HG02588 (cell line): ENCODE measurements at regions not wholly inside any gene's neighbourhood (a gene's known extent, or its start where the extent isn't known, plus 50 kb on each side); places are given as distances from the start of the nearest gene placed in this dataset.

ENCODE experiments used
- ATAC-seq: cut with Tn5 transposase; IDR thresholded peaks from one replicate; pipeline ENCODE4 v1.9.1; 2021; ENCODE audit warnings: mild to moderate bottlenecking, moderate library complexity; ENCODE audit not compliant: unreplicated experiment

GRCh38 chr18:70450426-70451253, 161.8 kb downstream of the SOCS6 start:
- no peak for ATAC-seq

GRCh38 chr18:70448588-70448987, 159.7 kb downstream of the SOCS6 start:
- no peak for ATAC-seq

- no peak for ATAC-seq
Observed at GRCh38 chr18:70446063-70446462, 157.2 kb downstream of the SOCS6 start.

GRCh38 chr18:70442933-70443332, 154.1 kb downstream of the SOCS6 start:
- ATAC-seq = no peak

- ATAC-seq = no peak
Observed at GRCh38 chr18:70432804-70433400, 144.1 kb downstream of the SOCS6 start.

GRCh38 chr18:70431203-70431624, 142.4 kb downstream of the SOCS6 start:
- ATAC-seq = no peak

- no peak for ATAC-seq
Observed at GRCh38 chr18:70430501-70431173, 141.8 kb downstream of the SOCS6 start.

GRCh38 chr18:70429847-70430500, 141.1 kb downstream of the SOCS6 start:
- no peak for ATAC-seq

- peak; percentile 99 for ATAC-seq
Observed at GRCh38 chr18:70428439-70428838, 139.6 kb downstream of the SOCS6 start.

GRCh38 chr18:70426818-70427217, 138.0 kb downstream of the SOCS6 start:
- ATAC-seq = no peak

- no peak for ATAC-seq
Observed at GRCh38 chr18:70425236-70425635, 136.4 kb downstream of the SOCS6 start.

GRCh38 chr18:70423988-70424387, 135.1 kb downstream of the SOCS6 start:
- no peak for ATAC-seq

GRCh38 chr18:70423120-70423519, 134.3 kb downstream of the SOCS6 start:
- ATAC-seq = no peak

GRCh38 chr18:70422391-70422965, 133.6 kb downstream of the SOCS6 start:
- no peak for ATAC-seq

- no peak for ATAC-seq
Observed at GRCh38 chr18:70421471-70422390, 132.9 kb downstream of the SOCS6 start.

- no peak for ATAC-seq
Observed at GRCh38 chr18:70420146-70420898, 131.5 kb downstream of the SOCS6 start.

- ATAC-seq = no peak
Observed at GRCh38 chr18:70419526-70419925, 130.7 kb downstream of the SOCS6 start.

- peak; percentile 99 for ATAC-seq
Observed at GRCh38 chr18:70418546-70419311, 129.9 kb downstream of the SOCS6 start.
